ENCODE measurements at regions not wholly inside any gene's neighbourhood (a gene's known extent, or its start where the extent isn't known, plus 50 kb on each side); places are given as distances from the start of the nearest gene placed in this dataset.

DNA sequence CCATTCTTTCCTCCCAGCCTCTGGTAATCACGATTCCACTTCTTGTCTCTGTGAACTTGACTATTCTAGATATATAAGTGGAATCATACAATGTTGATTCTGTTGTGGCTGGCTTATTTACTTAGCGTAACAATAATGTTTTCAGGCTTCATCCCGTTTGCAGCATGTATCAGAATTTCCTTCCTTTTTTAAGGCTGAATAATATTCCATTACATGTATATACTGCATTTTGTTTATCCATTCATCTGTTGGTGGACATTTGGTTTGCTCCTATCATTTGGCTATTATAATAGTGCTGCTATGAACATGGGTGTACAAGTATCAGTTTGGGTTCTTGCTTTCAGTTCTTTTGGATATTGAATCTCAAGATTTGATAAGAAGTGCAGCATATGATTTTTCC lies 239.7 kb upstream of the ZNF608 start:
- TF ChIP-seq TAF1 (IDR thresholded peaks at IDR 0.05; ENCODE audit: low read depth) (no peak), EP300 (IDR thresholded peaks at IDR 0.05; ENCODE audit: borderline replicate concordance) (no peak), REST (IDR thresholded peaks at IDR 0.05; ENCODE audit: low read depth) (no peak), RAD21 (IDR thresholded peaks at IDR 0.05; ENCODE audit: low read depth) (no peak), CREB1 (IDR thresholded peaks at IDR 0.05; ENCODE audit: low read depth) (no peak), EGR1 (IDR thresholded peaks at IDR 0.05) (no peak), NFIC (IDR thresholded peaks at IDR 0.05) (no peak), FOXM1 (IDR thresholded peaks at IDR 0.05; ENCODE audit: borderline replicate concordance, low read depth) (no peak), TCF12 (IDR thresholded peaks at IDR 0.05; ENCODE audit: low read depth) (no peak), CEBPB (IDR thresholded peaks at IDR 0.05) (no peak)
- TF ChIP-seq, protein P1, sequence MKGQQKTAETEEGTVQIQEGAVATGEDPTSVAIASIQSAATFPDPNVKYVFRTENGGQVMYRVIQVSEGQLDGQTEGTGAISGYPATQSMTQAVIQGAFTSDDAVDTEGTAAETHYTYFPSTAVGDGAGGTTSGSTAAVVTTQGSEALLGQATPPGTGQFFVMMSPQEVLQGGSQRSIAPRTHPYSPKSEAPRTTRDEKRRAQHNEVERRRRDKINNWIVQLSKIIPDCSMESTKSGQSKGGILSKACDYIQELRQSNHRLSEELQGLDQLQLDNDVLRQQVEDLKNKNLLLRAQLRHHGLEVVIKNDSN (IDR thresholded peaks at IDR 0.05) = no peak
